ENCODE measurements at regions not wholly inside any gene's neighbourhood (a gene's known extent, or its start where the extent isn't known, plus 50 kb on each side); places are given as distances from the start of the nearest gene placed in this dataset.

- no peaks in the 10 kb centered on the region for H3K9me2 ChIP-seq (replicated peaks; ENCODE audit: insufficient read depth, low read length)
- no peaks in the 10 kb centered on the region for H3K27me3 ChIP-seq (ENCODE audit: low read length)
- H2AFZ ChIP-seq (ENCODE audit: low read depth, low read length, severe bottlenecking): no peak overlapping the region
- no peaks in the 10 kb centered on the region for H3K79me2 ChIP-seq (ENCODE audit: insufficient read depth, low read length)
- no peaks in the 10 kb centered on the region for H3K36me3 ChIP-seq (ENCODE audit: low read length)
- no peak overlapping the region for H3K9ac ChIP-seq (ENCODE audit: low read length)
- H3K4me3 ChIP-seq (ENCODE audit: insufficient read depth, low read length, poor library complexity, severe bottlenecking): no peak overlapping the region
- TF ChIP-seq CTCF (IDR thresholded peaks at IDR 0.05; ENCODE audit: insufficient read depth, low read length, poor library complexity, severe bottlenecking) (no peak), EZH2phosphoT487 (conservative IDR thresholded peaks at IDR 0.05; ENCODE audit: low read length) (no peak)
- H3K9me3 ChIP-seq (ENCODE audit: insufficient read depth, low read length): no peaks in the 10 kb centered on the region
- H4K20me1 ChIP-seq (ENCODE audit: low read depth, low read length): no peaks in the 10 kb centered on the region
- no peak overlapping the region for H3K27ac ChIP-seq (ENCODE audit: low read depth, low read length)
- no peak overlapping the region for H3K4me2 ChIP-seq (ENCODE audit: low read depth, low read length, poor library complexity, severe bottlenecking)
- no peaks in the 10 kb centered on the region for H3F3A ChIP-seq (ENCODE audit: insufficient read depth)
These were observed 285.9 kb upstream of the EMCN start for GRCh38 chr4:100803751-100804150.

GRCh38 chr4:100799761-100800539 lies 282.1 kb upstream of the EMCN start:
- Histone ChIP-seq H3K79me2 (ENCODE audit: insufficient read depth, low read length) (no peaks in the 10 kb centered on the region), H4K20me1 (ENCODE audit: low read depth, low read length) (no peaks in the 10 kb centered on the region), H3K27ac (ENCODE audit: low read depth, low read length) (no peak overlapping the region), H3K9me3 (ENCODE audit: insufficient read depth, low read length) (no peaks in the 10 kb centered on the region), H3F3A (ENCODE audit: insufficient read depth) (no peaks in the 10 kb centered on the region), H3K36me3 (ENCODE audit: low read length) (no peaks in the 10 kb centered on the region), H3K9ac (ENCODE audit: low read length) (no peak overlapping the region), H3K4me2 (ENCODE audit: low read depth, low read length, poor library complexity, severe bottlenecking) (no peak overlapping the region), H3K9me2 (replicated peaks; ENCODE audit: insufficient read depth, low read length) (no peaks in the 10 kb centered on the region), H3K27me3 (ENCODE audit: low read length) (no peaks in the 10 kb centered on the region), H3K4me3 (ENCODE audit: insufficient read depth, low read length, poor library complexity, severe bottlenecking) (no peak overlapping the region), H2AFZ (ENCODE audit: low read depth, low read length, severe bottlenecking) (no peak overlapping the region)
- TF ChIP-seq CTCF (IDR thresholded peaks at IDR 0.05; ENCODE audit: insufficient read depth, low read length, poor library complexity, severe bottlenecking): no peak
- no peak for TF ChIP-seq EZH2phosphoT487 (conservative IDR thresholded peaks at IDR 0.05; ENCODE audit: low read length)

GRCh38 chr4:100797791-100798190 lies 280.0 kb upstream of the EMCN start:
- Histone ChIP-seq H2AFZ (ENCODE audit: low read depth, low read length, severe bottlenecking) (no peak overlapping the region), H3K27ac (ENCODE audit: low read depth, low read length) (no peak overlapping the region), H3K36me3 (ENCODE audit: low read length) (no peaks in the 10 kb centered on the region), H4K20me1 (ENCODE audit: low read depth, low read length) (no peaks in the 10 kb centered on the region), H3K9me3 (ENCODE audit: insufficient read depth, low read length) (no peaks in the 10 kb centered on the region), H3F3A (ENCODE audit: insufficient read depth) (no peaks in the 10 kb centered on the region), H3K4me2 (ENCODE audit: low read depth, low read length, poor library complexity, severe bottlenecking) (no peak overlapping the region), H3K27me3 (ENCODE audit: low read length) (no peaks in the 10 kb centered on the region), H3K9me2 (replicated peaks; ENCODE audit: insufficient read depth, low read length) (no peaks in the 10 kb centered on the region), H3K79me2 (ENCODE audit: insufficient read depth, low read length) (no peaks in the 10 kb centered on the region), H3K4me3 (ENCODE audit: insufficient read depth, low read length, poor library complexity, severe bottlenecking) (no peak overlapping the region), H3K9ac (ENCODE audit: low read length) (no peak overlapping the region)
- TF ChIP-seq EZH2phosphoT487 (conservative IDR thresholded peaks at IDR 0.05; ENCODE audit: low read length): no peak
- no peak for TF ChIP-seq CTCF (IDR thresholded peaks at IDR 0.05; ENCODE audit: insufficient read depth, low read length, poor library complexity, severe bottlenecking)

Measured in SU-DHL-6 (cell line).